Renal pelvis (tissue), 1 donor: ENCODE measurements at regions not wholly inside any gene's neighbourhood (a gene's known extent, or its start where the extent isn't known, plus 50 kb on each side); places are given as distances from the start of the nearest gene placed in this dataset.
"Not testable (repeated sequence)": the region's sequence is repeated elsewhere in the genome, so short reads cannot be mapped to it uniquely, and the experiment has no call there.

ENCODE experiments used
- DNase-seq: peaks from one replicate; pipeline ENCODE4 v3.0.0-alpha.2; 2013

- DNase-seq: no peak
Observed at GRCh38 chr21:35201799-35202198, 152.7 kb upstream of the RUNX1 start.

GRCh38 chr21:35201288-35201687, 152.2 kb upstream of the RUNX1 start:
- no peak for DNase-seq

- no peak for DNase-seq
Observed at GRCh38 chr21:35199733-35200015, 150.6 kb upstream of the RUNX1 start.

- DNase-seq: no peak
Observed at GRCh38 chr21:35198982-35199732, 150.1 kb upstream of the RUNX1 start.

- DNase-seq: no peak
Observed at GRCh38 chr21:35198565-35198964, 149.5 kb upstream of the RUNX1 start.

GRCh38 chr21:35197992-35198431, 148.9 kb upstream of the RUNX1 start:
- no peak for DNase-seq

GRCh38 chr21:35197191-35197590, 148.1 kb upstream of the RUNX1 start:
- no peak for DNase-seq

- DNase-seq: no peak
Observed at GRCh38 chr21:35196128-35196527, 147.0 kb upstream of the RUNX1 start.

- DNase-seq: no peak
Observed at GRCh38 chr21:35195232-35195631, 146.1 kb upstream of the RUNX1 start.

GRCh38 chr21:35191754-35192153, 142.7 kb upstream of the RUNX1 start:
- no peak for DNase-seq

- DNase-seq: no peak
Observed at GRCh38 chr21:35191128-35191527, 142.0 kb upstream of the RUNX1 start.

- DNase-seq: no peak
Observed at GRCh38 chr21:35190201-35190701, 141.1 kb upstream of the RUNX1 start.

GRCh38 chr21:35189077-35189863, 140.2 kb upstream of the RUNX1 start:
- no peak for DNase-seq

GRCh38 chr21:35183389-35183788, 134.3 kb upstream of the RUNX1 start:
- DNase-seq: not testable (repeated sequence)

- DNase-seq: no peak
Observed at GRCh38 chr21:35179990-35180540, 131.0 kb upstream of the RUNX1 start.

GRCh38 chr21:35178827-35179226, 129.7 kb upstream of the RUNX1 start:
- DNase-seq: no peak

GRCh38 chr21:35178098-35178497, 129.0 kb upstream of the RUNX1 start:
- no peak for DNase-seq

- DNase-seq: no peak
Observed at GRCh38 chr21:35172231-35172630, 123.1 kb upstream of the RUNX1 start.

GRCh38 chr21:35171385-35171784, 122.3 kb upstream of the RUNX1 start:
- no peak for DNase-seq

GRCh38 chr21:35170818-35171217, 121.7 kb upstream of the RUNX1 start:
- DNase-seq: no peak

GRCh38 chr21:35170244-35170643, 121.1 kb upstream of the RUNX1 start:
- DNase-seq: peak; percentile 8

GRCh38 chr21:35169574-35169973, 120.5 kb upstream of the RUNX1 start:
- DNase-seq: no peak

- DNase-seq: no peak
Observed at GRCh38 chr21:35168735-35169134, 119.6 kb upstream of the RUNX1 start.
